ENCODE measurements at regions not wholly inside any gene's neighbourhood (a gene's known extent, or its start where the extent isn't known, plus 50 kb on each side); places are given as distances from the start of the nearest gene placed in this dataset.
"Not testable (repeated sequence)": the region's sequence is repeated elsewhere in the genome, so short reads cannot be mapped to it uniquely, and the experiment has no call there.

- H3K9me3 ChIP-seq (ENCODE audit: control insufficient read depth, low read length): peaks cover under 1% of the 10 kb centered on the region
- no peaks in the 10 kb centered on the region for H3K4me1 ChIP-seq (ENCODE audit: control insufficient read depth, insufficient read depth, low read length, poor library complexity, severe bottlenecking)
- WGBS, 2 experiments (ENCODE audit: insufficient coverage in 2 of 2): 86 to 100% methylated on average over 1 to 2 of the region's 4 CpGs
- H3K4me3 ChIP-seq (ENCODE audit: extremely low read depth, insufficient read depth, low read length, poor library complexity, severe bottlenecking): no peak overlapping the region
- no peaks in the 10 kb centered on the region for H3K36me3 ChIP-seq (ENCODE audit: control insufficient read depth, insufficient read depth, low read length)
- no peak overlapping the region for H3K27ac ChIP-seq (ENCODE audit: low read depth, low read length, severe bottlenecking)
These were observed 214.8 kb upstream of the UBL3 start for GRCh38 chr13:30065181-30065580.

GRCh38 chr13:30063892-30064291, 213.5 kb upstream of the UBL3 start:
- H3K27ac ChIP-seq (ENCODE audit: low read depth, low read length, severe bottlenecking): no peak overlapping the region
- no peaks in the 10 kb centered on the region for H3K4me1 ChIP-seq (ENCODE audit: control insufficient read depth, insufficient read depth, low read length, poor library complexity, severe bottlenecking)
- peaks cover 6% of the 10 kb centered on the region for H3K9me3 ChIP-seq (ENCODE audit: control insufficient read depth, low read length)
- H3K36me3 ChIP-seq (ENCODE audit: control insufficient read depth, insufficient read depth, low read length): no peaks in the 10 kb centered on the region
- no peak overlapping the region for H3K4me3 ChIP-seq (ENCODE audit: extremely low read depth, insufficient read depth, low read length, poor library complexity, severe bottlenecking)
- 86 to 93% methylated on average over 2 to 3 of the region's 3 CpGs for WGBS, 2 experiments (ENCODE audit: insufficient coverage in 2 of 2)

- no peaks in the 10 kb centered on the region for H3K4me1 ChIP-seq (ENCODE audit: control insufficient read depth, insufficient read depth, low read length, poor library complexity, severe bottlenecking)
- no peaks in the 10 kb centered on the region for H3K36me3 ChIP-seq (ENCODE audit: control insufficient read depth, insufficient read depth, low read length)
- peaks cover 6% of the 10 kb centered on the region for H3K9me3 ChIP-seq (ENCODE audit: control insufficient read depth, low read length)
- WGBS, 2 experiments (ENCODE audit: insufficient coverage in 2 of 2): 93 to 97% methylated on average over 3 of the region's 4 CpGs
- no peak overlapping the region for H3K27ac ChIP-seq (ENCODE audit: low read depth, low read length, severe bottlenecking)
- H3K4me3 ChIP-seq (ENCODE audit: extremely low read depth, insufficient read depth, low read length, poor library complexity, severe bottlenecking): no peak overlapping the region
These were observed 210.8 kb upstream of the UBL3 start for GRCh38 chr13:30061217-30061616.

GRCh38 chr13:30058429-30058828, 208.0 kb upstream of the UBL3 start:
- H3K4me3 ChIP-seq (ENCODE audit: extremely low read depth, insufficient read depth, low read length, poor library complexity, severe bottlenecking): no peak overlapping the region
- 100% methylated on average over 2 of the region's 3 CpGs; no CpG with 5 or more reads in 1 of the 2 experiments for WGBS, 2 experiments (ENCODE audit: insufficient coverage in 2 of 2)
- no peaks in the 10 kb centered on the region for H3K4me1 ChIP-seq (ENCODE audit: control insufficient read depth, insufficient read depth, low read length, poor library complexity, severe bottlenecking)
- no peak overlapping the region for H3K27ac ChIP-seq (ENCODE audit: low read depth, low read length, severe bottlenecking)
- no peaks in the 10 kb centered on the region for H3K36me3 ChIP-seq (ENCODE audit: control insufficient read depth, insufficient read depth, low read length)
- peaks cover 10% of the 10 kb centered on the region for H3K9me3 ChIP-seq (ENCODE audit: control insufficient read depth, low read length)

GRCh38 chr13:30054546-30054945, 204.1 kb upstream of the UBL3 start:
- not testable (repeated sequence) for H3K4me3 ChIP-seq (ENCODE audit: extremely low read depth, insufficient read depth, low read length, poor library complexity, severe bottlenecking); H3K36me3 ChIP-seq (ENCODE audit: control insufficient read depth, insufficient read depth, low read length); H3K27ac ChIP-seq (ENCODE audit: low read depth, low read length, severe bottlenecking); H3K9me3 ChIP-seq (ENCODE audit: control insufficient read depth, low read length)
- WGBS, 2 experiments (ENCODE audit: insufficient coverage in 2 of 2): 82 to 85% methylated on average over 5 of the region's 5 CpGs
- H3K4me1 ChIP-seq (ENCODE audit: control insufficient read depth, insufficient read depth, low read length, poor library complexity, severe bottlenecking): peaks cover 14% of the 10 kb centered on the region

GRCh38 chr13:30053939-30054338, 203.5 kb upstream of the UBL3 start:
- Histone ChIP-seq H3K4me3 (ENCODE audit: extremely low read depth, insufficient read depth, low read length, poor library complexity, severe bottlenecking) (no peak overlapping the region), H3K9me3 (ENCODE audit: control insufficient read depth, low read length) (peaks cover 5% of the 10 kb centered on the region), H3K27ac (ENCODE audit: low read depth, low read length, severe bottlenecking) (no peak overlapping the region), H3K36me3 (ENCODE audit: control insufficient read depth, insufficient read depth, low read length) (no peaks in the 10 kb centered on the region), H3K4me1 (ENCODE audit: control insufficient read depth, insufficient read depth, low read length, poor library complexity, severe bottlenecking) (peaks cover 14% of the 10 kb centered on the region)
- WGBS, 2 experiments (ENCODE audit: insufficient coverage in 2 of 2): 38% methylated on average over 2 of the region's 4 CpGs; no CpG with 5 or more reads in 1 of the 2 experiments

GRCh38 chr13:30052120-30052519, 201.7 kb upstream of the UBL3 start:
- Histone ChIP-seq H3K27ac (ENCODE audit: low read depth, low read length, severe bottlenecking) (no peak overlapping the region), H3K4me3 (ENCODE audit: extremely low read depth, insufficient read depth, low read length, poor library complexity, severe bottlenecking) (no peak overlapping the region), H3K9me3 (ENCODE audit: control insufficient read depth, low read length) (peaks cover 5% of the 10 kb centered on the region), H3K36me3 (ENCODE audit: control insufficient read depth, insufficient read depth, low read length) (no peaks in the 10 kb centered on the region), H3K4me1 (ENCODE audit: control insufficient read depth, insufficient read depth, low read length, poor library complexity, severe bottlenecking) (peaks cover 14% of the 10 kb centered on the region)
- 5 to 6% methylated on average over 7 of the region's 7 CpGs for WGBS, 2 experiments (ENCODE audit: insufficient coverage in 2 of 2)

- no peak overlapping the region for H3K4me3 ChIP-seq (ENCODE audit: extremely low read depth, insufficient read depth, low read length, poor library complexity, severe bottlenecking)
- no CpG with 5 or more reads among the region's 2 CpGs for WGBS, 2 experiments (ENCODE audit: insufficient coverage in 2 of 2)
- no peak overlapping the region for H3K27ac ChIP-seq (ENCODE audit: low read depth, low read length, severe bottlenecking)
- peaks cover 14% of the 10 kb centered on the region for H3K4me1 ChIP-seq (ENCODE audit: control insufficient read depth, insufficient read depth, low read length, poor library complexity, severe bottlenecking)
- peaks cover 5% of the 10 kb centered on the region for H3K9me3 ChIP-seq (ENCODE audit: control insufficient read depth, low read length)
- no peaks in the 10 kb centered on the region for H3K36me3 ChIP-seq (ENCODE audit: control insufficient read depth, insufficient read depth, low read length)
These were observed 201.2 kb upstream of the UBL3 start for GRCh38 chr13:30051531-30052060.

- Histone ChIP-seq H3K27ac (ENCODE audit: low read depth, low read length, severe bottlenecking) (no peak overlapping the region), H3K36me3 (ENCODE audit: control insufficient read depth, insufficient read depth, low read length) (no peaks in the 10 kb centered on the region), H3K4me3 (ENCODE audit: extremely low read depth, insufficient read depth, low read length, poor library complexity, severe bottlenecking) (no peak overlapping the region), H3K4me1 (ENCODE audit: control insufficient read depth, insufficient read depth, low read length, poor library complexity, severe bottlenecking) (peaks cover 14% of the 10 kb centered on the region), H3K9me3 (ENCODE audit: control insufficient read depth, low read length) (peaks cover 3% of the 10 kb centered on the region)
- WGBS, 2 experiments (ENCODE audit: insufficient coverage in 2 of 2): 83 to 87% methylated on average over 4 of the region's 5 CpGs
These were observed 199.3 kb upstream of the UBL3 start for GRCh38 chr13:30049692-30050091.

- Histone ChIP-seq H3K27ac (ENCODE audit: low read depth, low read length, severe bottlenecking) (no peak overlapping the region), H3K9me3 (ENCODE audit: control insufficient read depth, low read length) (no peaks in the 10 kb centered on the region), H3K36me3 (ENCODE audit: control insufficient read depth, insufficient read depth, low read length) (no peaks in the 10 kb centered on the region), H3K4me1 (ENCODE audit: control insufficient read depth, insufficient read depth, low read length, poor library complexity, severe bottlenecking) (peaks cover 7% of the 10 kb centered on the region), H3K4me3 (ENCODE audit: extremely low read depth, insufficient read depth, low read length, poor library complexity, severe bottlenecking) (no peak overlapping the region)
- 88% methylated on average over 1 of the region's 3 CpGs; no CpG with 5 or more reads in 1 of the 2 experiments for WGBS, 2 experiments (ENCODE audit: insufficient coverage in 2 of 2)
These were observed 196.9 kb upstream of the UBL3 start for GRCh38 chr13:30047154-30047874.
